H9 (cell line): ENCODE measurements at regions not wholly inside any gene's neighbourhood (a gene's known extent, or its start where the extent isn't known, plus 50 kb on each side); places are given as distances from the start of the nearest gene placed in this dataset.

Experiments used
- DNase-seq: peaks from one replicate; pipeline ENCODE4 v3.0.0-alpha.2; 2017
- H2AFZ ChIP-seq: one replicate; pipeline ENCODE4 v1.6.1; 2013; ENCODE audit warnings: mild to moderate bottlenecking, low read length, control low read depth, moderate library complexity
- H2AK5ac ChIP-seq: 2 replicates; pipeline ENCODE4 v1.6.1; 2013; ENCODE audit warnings: low read length, control low read depth, mixed read lengths; ENCODE audit not compliant: insufficient read length
- H2BK120ac ChIP-seq: one replicate; pipeline ENCODE4 v1.6.1; 2013; ENCODE audit warnings: low read depth, mild to moderate bottlenecking, low read length, control low read depth, inconsistent platforms; ENCODE audit not compliant: poor library complexity, severe bottlenecking
- H2BK12ac ChIP-seq: 2 replicates; pipeline ENCODE4 v1.6.1; 2013; ENCODE audit warnings: low read length, control low read depth, mixed read lengths, low read depth; ENCODE audit not compliant: insufficient read length
- H2BK15ac ChIP-seq: 2 replicates; pipeline ENCODE4 v1.6.1; 2013; ENCODE audit warnings: low read depth, low read length, control low read depth
- H2BK20ac ChIP-seq: one replicate; pipeline ENCODE4 v1.6.1; 2013; ENCODE audit warnings: low read depth, mild to moderate bottlenecking, low read length, control low read depth, inconsistent platforms; ENCODE audit not compliant: poor library complexity, severe bottlenecking
- H2BK5ac ChIP-seq: 2 replicates; pipeline ENCODE4 v1.6.1; 2013; ENCODE audit warnings: low read length, control low read depth, mixed read lengths; ENCODE audit not compliant: insufficient read length
- H3K14ac ChIP-seq: 2 replicates; pipeline ENCODE4 v1.6.1; 2013; ENCODE audit warnings: low read length, control low read depth; ENCODE audit not compliant: insufficient read depth
- H3K18ac ChIP-seq: 2 replicates; pipeline ENCODE4 v1.6.1; 2013; ENCODE audit warnings: low read depth, mild to moderate bottlenecking, mixed read lengths, low read length, control low read depth; ENCODE audit not compliant: insufficient read length
- H3K23ac ChIP-seq: 2 replicates; pipeline ENCODE4 v1.6.1; 2013; ENCODE audit warnings: low read length, control low read depth, mixed read lengths, low read depth; ENCODE audit not compliant: insufficient read length
- H3K23me2 ChIP-seq: 2 replicates; pipeline ENCODE4 v1.6.1; 2013; ENCODE audit warnings: low read depth, mild to moderate bottlenecking, mixed read lengths, low read length, control low read depth; ENCODE audit not compliant: insufficient read length, poor library complexity, severe bottlenecking
- H3K27ac ChIP-seq: 2 replicates; pipeline ENCODE4 v1.5.1; 2013; ENCODE audit warnings: low read length, control low read depth, mixed read lengths, low read depth; ENCODE audit not compliant: insufficient read length
- H3K27me3 ChIP-seq: 2 replicates; pipeline ENCODE4 v1.6.1; 2013; ENCODE audit warnings: low read length, control low read depth, inconsistent platforms; ENCODE audit not compliant: insufficient read depth
- H3K4ac ChIP-seq: 2 replicates; pipeline ENCODE4 v1.6.1; 2013; ENCODE audit warnings: low read depth, mild to moderate bottlenecking, control low read depth, inconsistent platforms, low read length, moderate library complexity
- H3K4me1 ChIP-seq: 2 replicates; pipeline ENCODE4 v1.6.1; 2013; ENCODE audit warnings: low read length, control low read depth, inconsistent platforms; ENCODE audit not compliant: insufficient read depth
- H3K4me2 ChIP-seq: 2 replicates; pipeline ENCODE4 v1.6.1; 2013; ENCODE audit warnings: low read length, control low read depth, mixed read lengths; ENCODE audit not compliant: insufficient read length, insufficient read depth
- H3K56ac ChIP-seq: 2 replicates; pipeline ENCODE4 v1.6.1; 2013; ENCODE audit warnings: low read depth, mild to moderate bottlenecking, mixed read lengths, low read length, control low read depth; ENCODE audit not compliant: insufficient read length
- H3K79me1 ChIP-seq: 2 replicates; pipeline ENCODE4 v1.6.1; 2013; ENCODE audit warnings: low read depth, mild to moderate bottlenecking, moderate library complexity, low read length, control low read depth, inconsistent platforms; ENCODE audit not compliant: insufficient read depth, poor library complexity, severe bottlenecking
- H3K79me2 ChIP-seq: 2 replicates; pipeline ENCODE4 v1.6.1; 2013; ENCODE audit warnings: low read length, control low read depth, inconsistent platforms; ENCODE audit not compliant: insufficient read depth
- H3K9ac ChIP-seq: 2 replicates; pipeline ENCODE4 v1.6.1; 2013; ENCODE audit warnings: low read length, control low read depth, mixed read lengths; ENCODE audit not compliant: insufficient read length; ENCODE audit errors: extremely low read depth
- H3K9me3 ChIP-seq: one replicate; pipeline ENCODE4 v1.6.1; 2013; ENCODE audit warnings: low read depth, low read length, inconsistent platforms; ENCODE audit not compliant: control insufficient read depth
- H3T11ph ChIP-seq: one replicate; pipeline ENCODE4 v1.6.1; 2013; ENCODE audit warnings: mild to moderate bottlenecking, low read length, control low read depth, inconsistent platforms
- H4K20me1 ChIP-seq: one replicate; pipeline ENCODE4 v1.6.1; 2013; ENCODE audit not compliant: control insufficient read depth, insufficient read length, insufficient read depth
- H4K5ac ChIP-seq: 2 replicates; pipeline ENCODE4 v1.6.1; 2013; ENCODE audit warnings: low read depth, mild to moderate bottlenecking, mixed read lengths, low read length, control low read depth; ENCODE audit not compliant: insufficient read length
- H4K8ac ChIP-seq: replicated peaks from 2 replicates; pipeline ENCODE4 v1.6.1; 2013; ENCODE audit warnings: low read length, control low read depth, mixed read lengths, low read depth; ENCODE audit not compliant: insufficient read length
- H4K91ac ChIP-seq: 2 replicates; pipeline ENCODE4 v1.6.1; 2013; ENCODE audit warnings: low read depth, mild to moderate bottlenecking, moderate library complexity, mixed read lengths, low read length, control low read depth; ENCODE audit not compliant: insufficient read length
- H3K27ac Mint-ChIP-seq, 3 experiments: 2 replicates in 2 of 3; 3 replicates in 1 of 3; pipeline ENCODE4 v1.8.0; 2020 to 2021; ENCODE audit warnings: mixed read lengths in 3 of 3, mild to moderate bottlenecking in 1 of 3, moderate library complexity in 1 of 3
- H3K27me3 Mint-ChIP-seq: 2 replicates; pipeline ENCODE4 v1.8.0; 2021; ENCODE audit warnings: low read depth, mild to moderate bottlenecking, moderate library complexity, mixed read lengths
- H3K36me3 Mint-ChIP-seq, 3 experiments: 2 replicates in 2 of 3; 3 replicates in 1 of 3; pipeline ENCODE4 v1.8.0; 2020 to 2021; ENCODE audit warnings: low read depth in 3 of 3, mixed read lengths in 3 of 3; ENCODE audit not compliant: insufficient read depth in 1 of 3
- H3K4me1 Mint-ChIP-seq, 2 experiments: 2 replicates each; pipeline ENCODE4 v1.8.0; 2020; ENCODE audit warnings: mixed read lengths in 2 of 2
- H3K4me3 Mint-ChIP-seq, 2 experiments: 2 replicates in 1 of 2; 3 replicates in 1 of 2; pipeline ENCODE4 v1.8.0; 2020 to 2021; ENCODE audit warnings: mild to moderate bottlenecking in 2 of 2, mixed read lengths in 2 of 2, moderate library complexity in 1 of 2
- H3K9me3 Mint-ChIP-seq, 2 experiments: 2 replicates in 1 of 2; 3 replicates in 1 of 2; pipeline ENCODE4 v1.8.0; 2020; ENCODE audit warnings: mild to moderate bottlenecking in 2 of 2, mixed read lengths in 2 of 2, moderate library complexity in 1 of 2
- CTCF ChIP-seq: fragments of 200-600 bp; sonication (generic); conservative IDR thresholded peaks from 3 replicates; pipeline ENCODE4 v1.8.0; 2021; ENCODE audit warnings: antibody characterized with exemption, mild to moderate bottlenecking
- whole genome bisulfite sequencing: extraction: QIAGEN DNeasy Blood & Tissue Kit; methylation state at CpG from one replicate; pipeline ENCODE4 v1.1.7; 2013; ENCODE audit warnings: missing lambda C conversion rate, low lambda C conversion rate, mixed read lengths; ENCODE audit not compliant: insufficient read length; ENCODE audit errors: extremely low coverage; 5-methylcytosine and 5-hydroxymethylcytosine counted together

DNA sequence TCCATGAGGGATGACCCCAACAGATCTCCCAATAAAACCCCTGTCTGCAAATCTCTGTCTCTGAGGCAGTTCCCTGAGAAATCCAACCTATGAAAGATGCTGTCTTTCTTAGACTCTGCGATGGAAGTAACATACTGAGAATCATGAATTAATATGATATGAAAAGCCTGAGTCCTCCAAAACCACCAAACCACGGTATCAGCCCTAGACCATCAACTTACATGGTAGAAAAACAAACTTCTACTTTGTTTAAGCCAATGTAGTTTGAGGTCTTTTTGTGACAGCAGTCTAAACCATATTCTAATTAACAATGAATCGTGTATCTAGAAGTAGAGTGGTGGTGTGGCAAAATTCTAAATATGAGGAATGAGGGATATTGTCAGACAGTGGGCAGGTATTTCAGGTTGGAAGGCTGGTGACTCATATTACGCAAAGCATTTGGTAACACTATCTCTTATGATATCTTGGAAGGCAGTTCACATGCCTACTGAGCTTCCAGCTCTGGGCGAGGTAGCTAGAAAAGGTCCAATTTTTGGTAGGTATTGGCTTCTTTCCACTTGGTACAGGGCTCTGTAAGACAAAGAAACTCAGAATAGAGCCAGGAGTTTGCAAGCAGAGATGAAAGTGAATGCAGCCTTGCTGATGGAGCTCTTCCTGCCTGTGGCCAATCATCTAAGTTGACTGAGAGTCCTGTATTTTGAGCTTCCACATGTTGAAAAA lies 215.8 kb downstream of the ZFP36L2 start:
- H2BK120ac ChIP-seq, result no peak overlapping the region
- TF ChIP-seq CTCF, result no peak
- no peak overlapping the region for H4K5ac ChIP-seq
- H2BK12ac ChIP-seq, result no peak overlapping the region
- Mint-ChIP-seq H3K27ac (peak overlapping the region in 1 of 3 experiments; percentile 3; a peak in 2 of 7 replicates), H3K36me3 (peaks cover 0 to 6% (median 0%) of the 10 kb centered on the region in 3 experiments; a peak in 2 of 7 replicates), H3K4me1 (peaks cover 11 to 17% of the 10 kb centered on the region in 2 experiments), H3K9me3 (peaks cover 6 to 7% of the 10 kb centered on the region in 2 experiments; a peak in 4 of 5 replicates), H3K27me3 (no peaks in the 10 kb centered on the region), H3K4me3 (no peak overlapping the region)
- H3K9ac ChIP-seq, result no peak overlapping the region
- no peak overlapping the region for H2AK5ac ChIP-seq
- H4K20me1 ChIP-seq, result no peaks in the 10 kb centered on the region
- no peak overlapping the region for H3K14ac ChIP-seq
- H4K8ac ChIP-seq, result no peak overlapping the region
- no peak overlapping the region for H3K56ac ChIP-seq
- H3K79me1 ChIP-seq, result no peaks in the 10 kb centered on the region
- no peaks in the 10 kb centered on the region for H3K27me3 ChIP-seq
- no peaks in the 10 kb centered on the region for H3K9me3 ChIP-seq
- H3K4me2 ChIP-seq, result no peak overlapping the region
- H4K91ac ChIP-seq, result no peak overlapping the region
- no peak for DNase-seq
- no peaks in the 10 kb centered on the region for H3K79me2 ChIP-seq
- peaks cover 4% of the 10 kb centered on the region for H3K4me1 ChIP-seq
- H3K23me2 ChIP-seq, result no peaks in the 10 kb centered on the region
- no peak overlapping the region for H3K27ac ChIP-seq
- H2BK20ac ChIP-seq, result no peak overlapping the region
- H3K4ac ChIP-seq, result no peak overlapping the region
- H3T11ph ChIP-seq, result no peak overlapping the region
- WGBS, result no CpG with 5 or more reads among the region's 5 CpGs
- H2AFZ ChIP-seq, result no peak overlapping the region
- H3K18ac ChIP-seq, result no peak overlapping the region
- H2BK5ac ChIP-seq, result no peak overlapping the region
- H3K23ac ChIP-seq, result no peak overlapping the region
- H2BK15ac ChIP-seq, result no peak overlapping the region; the same call in 1 of the 2 replicates
